ENCODE measurements at regions not wholly inside any gene's neighbourhood (a gene's known extent, or its start where the extent isn't known, plus 50 kb on each side); places are given as distances from the start of the nearest gene placed in this dataset.

GRCh38 chr6:102641426-102641825 is 1247.9 kb downstream of the GRIK2 start:
- Histone ChIP-seq H3K79me2 (ENCODE audit: control insufficient read depth in 1 of 2, insufficient read depth in 2 of 2, low read length in 2 of 2) (no peaks in the 10 kb centered on the region), H3K4me3 (ENCODE audit: extremely low read depth in 1 of 4, insufficient read depth in 2 of 4, low read depth in 3 of 4, low read length in 4 of 4) (no peak overlapping the region), H4K91ac (replicated peaks; ENCODE audit: insufficient read length, low read length) (no peak overlapping the region), H3K56ac (replicated peaks; ENCODE audit: insufficient read length, low read depth, low read length) (no peak overlapping the region), H3K14ac (ENCODE audit: insufficient read length) (no peak overlapping the region), H2BK12ac (ENCODE audit: low read depth, low read length) (no peak overlapping the region), H2BK5ac (ENCODE audit: low read depth, low read length) (no peak overlapping the region), H3K9ac (replicated peaks in 1 of 4; ENCODE audit: extremely low read depth in 1 of 4, low read depth in 3 of 4, low read length in 3 of 4) (no peak overlapping the region), H3K79me1 (ENCODE audit: low read depth, low read length) (no peaks in the 10 kb centered on the region), H2BK120ac (replicated peaks; ENCODE audit: low read depth, low read length) (no peak overlapping the region), H2AK5ac (ENCODE audit: low read depth, low read length) (no peak overlapping the region), H4K5ac (ENCODE audit: insufficient read length, low read depth, low read length) (no peak overlapping the region), H3K36me3 (ENCODE audit: control insufficient read depth in 2 of 4, insufficient read depth in 4 of 4, low read length in 3 of 4) (no peaks in the 10 kb centered on the region), H3K23me2 (ENCODE audit: low read depth, low read length) (no peaks in the 10 kb centered on the region), H4K20me1 (replicated peaks in 1 of 2; ENCODE audit: control insufficient read depth in 1 of 2, insufficient read depth in 2 of 2, low read length in 2 of 2) (no peaks in the 10 kb centered on the region), H3K27ac (ENCODE audit: low read depth, low read length) (no peak overlapping the region), H2AFZ (ENCODE audit: low read length) (no peak overlapping the region), H2BK15ac (ENCODE audit: low read length) (no peak overlapping the region), H3K27me3 (replicated peaks in 1 of 4; ENCODE audit: control insufficient read depth in 3 of 4, extremely low read depth in 1 of 4, insufficient read depth in 3 of 4, low read length in 3 of 4) (no peaks in the 10 kb centered on the region), H3K4me2 (ENCODE audit: insufficient read depth in 1 of 2, low read depth in 2 of 2, low read length in 2 of 2) (no peak overlapping the region), H3K4ac (replicated peaks; ENCODE audit: insufficient read length, low read depth, low read length) (no peak overlapping the region), H3K4me1 (replicated peaks in 1 of 4; ENCODE audit: control insufficient read depth in 3 of 4, insufficient read depth in 4 of 4, low read length in 3 of 4) (no peaks in the 10 kb centered on the region), H4K8ac (ENCODE audit: extremely low read depth, insufficient read depth, low read length) (no peak overlapping the region), H2BK20ac (ENCODE audit: low read length) (no peak overlapping the region), H3K23ac (ENCODE audit: insufficient read length) (no peak overlapping the region), H3K18ac (ENCODE audit: extremely low read depth, low read length) (no peak overlapping the region), H3K9me3 (ENCODE audit: insufficient read depth in 2 of 2, low read depth in 1 of 2, low read length in 1 of 2) (no peaks in the 10 kb centered on the region)
- 80% methylated on average over 2 of the region's 2 CpGs; no CpG with 5 or more reads in 1 of the 2 experiments for WGBS, 2 experiments (ENCODE audit: extremely low coverage in 1 of 2, insufficient coverage in 1 of 2, insufficient read length in 1 of 2, insufficient replicate concordance in 2 of 2, low coverage in 1 of 2, low lambda C conversion rate in 2 of 2, missing lambda C conversion rate in 1 of 2)
- no peak for FAIRE-seq
- ChIA-PET CTCF (ENCODE audit: partially characterized antibody) (no interaction called here), POLR2A (ENCODE audit: partially characterized antibody) (no interaction called here)
- TF ChIP-seq SUZ12 (IDR thresholded peaks at IDR 0.05; ENCODE audit: low read length) (no peak), BCL11A (IDR thresholded peaks at IDR 0.05; ENCODE audit: low read depth in 2 of 2, low read length in 2 of 2) (no peak)
- DNase-seq (ENCODE audit: low read depth in 1 of 2, low spot score in 2 of 2): no peak

Measured in H1 (cell line).